ENCODE measurements at regions not wholly inside any gene's neighbourhood (a gene's known extent, or its start where the extent isn't known, plus 50 kb on each side); places are given as distances from the start of the nearest gene placed in this dataset.

GRCh38 chr4:14596028-14596427 is 406.3 kb upstream of the CPEB2 start:
- Histone ChIP-seq H3K79me2 (replicated peaks; ENCODE audit: insufficient read depth) (no peaks in the 10 kb centered on the region), H3F3A (replicated peaks; ENCODE audit: low read depth) (no peaks in the 10 kb centered on the region), H2AFZ (0 out of 2 replicates have a peak overlapping the region, but pooled peaks have one; percentile 6), H3K4me1 (ENCODE audit: insufficient read depth) (no peaks in the 10 kb centered on the region), H3K4me2 (no peak overlapping the region), H4K20me1 (replicated peaks; ENCODE audit: insufficient read depth) (no peaks in the 10 kb centered on the region), H3K4me3 (no peak overlapping the region), H3K9me2 (ENCODE audit: insufficient read depth) (no peaks in the 10 kb centered on the region), H3K27ac (ENCODE audit: low read depth) (no peak overlapping the region), H3K27me3 (ENCODE audit: insufficient read depth) (no peaks in the 10 kb centered on the region), H3K36me3 (ENCODE audit: insufficient read depth) (no peaks in the 10 kb centered on the region)
- H3K4me1 Mint-ChIP-seq = peaks cover 6% of the 10 kb centered on the region; the same call in 2 of the 3 replicates
- H3K4me3 Mint-ChIP-seq = no peak overlapping the region
- TF ChIP-seq JUNB (IDR thresholded peaks at IDR 0.05; ENCODE audit: unreplicated experiment) = no peak
- TF ChIP-seq ZNF462 (CRISPR knock-in tag; IDR thresholded peaks at IDR 0.05) = no peak
- no peak for TF ChIP-seq EZH2 (IDR thresholded peaks at IDR 0.05; ENCODE audit: low read depth, unreplicated experiment)
- no peak for TF ChIP-seq ETS1 (IDR thresholded peaks at IDR 0.05)
- TF ChIP-seq CTCF (conservative IDR thresholded peaks at IDR 0.05; ENCODE audit: low read depth in 2 of 2) = no peak
- TF ChIP-seq REST (IDR thresholded peaks at IDR 0.05; ENCODE audit: unreplicated experiment) = no peak
- TF ChIP-seq CREB1 (CRISPR knock-in tag; IDR thresholded peaks at IDR 0.05; ENCODE audit: low read depth) = no peak
- no peak for TF ChIP-seq NANOG (IDR thresholded peaks at IDR 0.05; ENCODE audit: borderline replicate concordance)
- no peak for TF ChIP-seq STAT1 (IDR thresholded peaks at IDR 0.05; ENCODE audit: unreplicated experiment)
- no peak for TF ChIP-seq EZH2phosphoT487 (IDR thresholded peaks at IDR 0.05; ENCODE audit: unreplicated experiment)
- TF ChIP-seq ZNF331 (CRISPR knock-in tag; IDR thresholded peaks at IDR 0.05; ENCODE audit: low read depth) = no peak
- TF ChIP-seq POLR2AphosphoS5 (IDR thresholded peaks at IDR 0.05; ENCODE audit: low read depth) = no peak
- TF ChIP-seq ZNF114 (CRISPR knock-in tag; IDR thresholded peaks at IDR 0.05) = no peak
- ATAC-seq (no peak), DNase-seq (ENCODE audit: low spot score) (no peak)
- H3K27me3 Mint-ChIP-seq (ENCODE audit: insufficient read depth, low read depth, poor library complexity) = no peaks in the 10 kb centered on the region
- no peaks in the 10 kb centered on the region for H3K36me3 Mint-ChIP-seq (ENCODE audit: low read depth)
- H3K9me3 Mint-ChIP-seq = peaks cover 3% of the 10 kb centered on the region; the same call in 1 of the 3 replicates
- no peak overlapping the region for H3K27ac Mint-ChIP-seq

Data from GM23338 (cell line).